Aorta (tissue), 5 donors: ENCODE measurements at regions not wholly inside any gene's neighbourhood (a gene's known extent, or its start where the extent isn't known, plus 50 kb on each side); places are given as distances from the start of the nearest gene placed in this dataset.
"Not testable (repeated sequence)": the region's sequence is repeated elsewhere in the genome, so short reads cannot be mapped to it uniquely, and the experiment has no call there.

Source experiments
- ATAC-seq: fragments of 200-7000 bp; cut with Tn5 transposase; one replicate; pipeline ENCODE4 v1.9.1; 2022; ENCODE audit warnings: moderate library complexity; ENCODE audit not compliant: low FRiP score
- DNase-seq, 2 donors: peaks; one replicate each; pipeline ENCODE4 v3.0.0-alpha.2; 2020
- H3K27ac ChIP-seq, 2 donors: one replicate each; pipeline ENCODE4 v1.5.1; 2013; ENCODE audit warnings: low read length in 2 of 2, mild to moderate bottlenecking in 2 of 2, moderate library complexity in 2 of 2, control low read depth in 1 of 2, inconsistent platforms in 1 of 2, low read depth in 1 of 2
- H3K27me3 ChIP-seq, 2 donors: one replicate each; pipeline ENCODE4 v1.6.1; 2013; ENCODE audit warnings: control low read depth in 1 of 2, low read length in 1 of 2, mild to moderate bottlenecking in 1 of 2, moderate library complexity in 1 of 2; ENCODE audit not compliant: insufficient read depth in 2 of 2, control insufficient read depth in 1 of 2
- H3K36me3 ChIP-seq, 2 donors: one replicate each; pipeline ENCODE4 v1.6.1; 2013; ENCODE audit warnings: control low read depth in 1 of 2, low read length in 1 of 2, mild to moderate bottlenecking in 1 of 2; ENCODE audit not compliant: insufficient read depth in 2 of 2, control insufficient read depth in 1 of 2
- H3K4me1 ChIP-seq, 2 donors: one replicate each; pipeline ENCODE4 v1.6.1; 2013; ENCODE audit warnings: low read length in 2 of 2, control low read depth in 1 of 2, mild to moderate bottlenecking in 1 of 2, moderate library complexity in 1 of 2; ENCODE audit not compliant: insufficient read depth in 2 of 2, control insufficient read depth in 1 of 2
- H3K4me3 ChIP-seq, 2 donors: one replicate each; pipeline ENCODE4 v1.5.1; 2013; ENCODE audit warnings: low read length in 2 of 2, control low read depth in 1 of 2, mild to moderate bottlenecking in 1 of 2
- H3K9me3 ChIP-seq: one replicate; pipeline ENCODE4 v1.6.1; 2013; ENCODE audit warnings: mild to moderate bottlenecking, low read length; ENCODE audit not compliant: control insufficient read depth
- WGBS, 2 donors: extraction: QIAGEN DNeasy Blood & Tissue Kit; methylation state at CpG; one replicate each; pipeline ENCODE4 v1.1.7; 2013; 5-methylcytosine and 5-hydroxymethylcytosine counted together
- intact Hi-C, 2 donors: fragments of 100-400 bp; cut with DNase I; formaldehyde crosslinking; loops; one replicate each; pipeline versions ENCODE4 v1.14.2 to v1.15.0; 2022
- donor health status: healthy with polysubstance abuse.
- donor health status: Bipolar disorder and iron deficiency.
- donor health status: DM: no; HTN: no; CAD: no.
- donor health status: DM: no; HTN: no; CAD: no.
- donor health status: DM: yes; HTN: yes; CAD: no.

DNA sequence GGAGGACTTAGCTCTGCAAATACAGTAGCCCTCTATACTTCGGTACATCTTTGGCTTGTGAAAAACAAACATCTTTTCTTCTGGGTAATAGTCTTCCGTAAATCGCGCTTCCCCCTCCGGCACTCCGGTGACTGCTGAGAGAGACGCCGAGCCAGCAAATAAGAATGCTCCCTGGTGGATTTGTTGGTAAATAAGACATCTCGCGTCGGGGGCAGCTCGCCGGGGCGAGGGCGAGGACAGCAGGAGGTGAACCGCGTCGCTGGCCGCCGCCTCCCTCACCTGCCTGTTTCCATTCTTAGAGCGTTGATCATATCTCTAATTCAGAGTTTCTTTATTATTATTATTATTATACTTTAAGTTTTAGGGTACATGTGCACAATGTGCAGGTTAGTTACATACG is 117.6 kb downstream of the PMAIP1 start:
- H3K27ac ChIP-seq = no peak overlapping the region
- no peak for DNase-seq
- no peak overlapping the region for H3K4me3 ChIP-seq
- no peaks in the 10 kb centered on the region for H3K27me3 ChIP-seq
- no peaks in the 10 kb centered on the region for H3K36me3 ChIP-seq
- WGBS, 2 donors = 96% methylated on average over 21 to 22 of the region's 22 CpGs
- no peaks in the 10 kb centered on the region for H3K4me1 ChIP-seq
- intact Hi-C loops = no loop called here
- no peak for ATAC-seq
- no peaks in the 10 kb centered on the region for H3K9me3 ChIP-seq

DNA sequence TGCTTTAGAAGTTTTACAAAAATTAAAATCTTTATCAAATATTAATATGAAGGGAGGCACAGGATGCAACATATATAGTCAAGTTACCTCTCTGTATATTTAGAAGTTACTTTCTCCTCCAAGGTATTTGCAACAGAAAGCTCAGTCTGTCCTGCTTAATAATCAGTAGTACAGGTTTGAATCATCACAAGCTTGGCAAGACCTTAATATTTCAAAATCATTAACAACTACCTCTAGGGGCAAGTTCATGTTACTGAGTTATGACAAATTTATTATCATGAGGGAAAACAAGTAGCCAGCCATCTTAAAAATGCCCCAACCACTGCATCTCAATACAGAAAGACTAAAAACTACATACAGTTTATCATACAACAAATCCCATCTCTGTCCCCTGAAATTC is 116.0 kb downstream of the PMAIP1 start:
- H3K36me3 ChIP-seq, ATAC-seq, H3K27me3 ChIP-seq, DNase-seq, H3K4me1 ChIP-seq, intact Hi-C loops, H3K9me3 ChIP-seq, H3K4me3 ChIP-seq, H3K27ac ChIP-seq: not testable (repeated sequence)

DNA sequence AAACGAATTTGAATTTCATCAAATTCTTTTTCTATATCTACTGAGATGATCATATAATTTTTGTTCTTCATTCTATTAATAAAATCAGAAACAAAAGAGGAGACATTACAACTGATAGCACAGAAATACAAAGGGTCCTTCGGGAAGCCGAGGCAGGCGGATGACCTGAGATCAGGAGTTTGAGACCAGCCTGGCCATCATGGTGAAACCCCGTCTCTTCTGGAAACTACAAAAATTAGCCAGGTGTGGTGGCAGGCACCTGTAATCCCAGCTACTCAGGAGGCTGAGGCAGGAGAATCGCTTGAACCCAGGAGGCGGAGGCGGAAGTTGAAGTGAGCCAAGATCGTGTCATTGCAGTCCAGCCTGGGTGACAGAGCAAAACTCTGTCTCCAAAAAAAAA is 113.4 kb downstream of the PMAIP1 start:
- H3K4me1 ChIP-seq, H3K4me3 ChIP-seq, DNase-seq, H3K9me3 ChIP-seq, ATAC-seq, intact Hi-C loops, H3K27me3 ChIP-seq, H3K36me3 ChIP-seq, H3K27ac ChIP-seq: not testable (repeated sequence)
- 89 to 92% methylated on average over 9 of the region's 9 CpGs for WGBS, 2 donors

DNA sequence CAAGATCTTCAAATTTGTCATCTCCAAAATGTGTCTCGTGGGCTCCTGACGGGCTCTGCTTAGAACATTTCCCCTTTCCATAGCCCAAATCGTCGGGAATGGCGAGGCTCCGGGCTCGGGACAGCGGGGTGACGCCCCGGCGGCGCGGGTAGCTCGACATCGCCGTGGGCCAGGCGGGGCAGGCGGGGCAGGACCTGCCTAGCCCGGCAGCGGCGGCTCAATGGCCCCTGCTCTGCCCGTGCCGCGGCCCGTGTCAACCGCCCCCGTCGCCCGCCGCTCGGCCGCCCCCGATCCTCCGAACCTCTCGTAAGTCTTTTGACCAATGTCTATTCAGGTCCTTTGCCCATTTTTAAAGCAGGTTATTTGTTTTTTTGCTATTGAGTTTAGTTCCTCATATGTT is 111.2 kb downstream of the PMAIP1 start:
- intact Hi-C loops = no loop called here
- WGBS, 2 donors = 96% methylated on average over 34 to 35 of the region's 35 CpGs

DNA sequence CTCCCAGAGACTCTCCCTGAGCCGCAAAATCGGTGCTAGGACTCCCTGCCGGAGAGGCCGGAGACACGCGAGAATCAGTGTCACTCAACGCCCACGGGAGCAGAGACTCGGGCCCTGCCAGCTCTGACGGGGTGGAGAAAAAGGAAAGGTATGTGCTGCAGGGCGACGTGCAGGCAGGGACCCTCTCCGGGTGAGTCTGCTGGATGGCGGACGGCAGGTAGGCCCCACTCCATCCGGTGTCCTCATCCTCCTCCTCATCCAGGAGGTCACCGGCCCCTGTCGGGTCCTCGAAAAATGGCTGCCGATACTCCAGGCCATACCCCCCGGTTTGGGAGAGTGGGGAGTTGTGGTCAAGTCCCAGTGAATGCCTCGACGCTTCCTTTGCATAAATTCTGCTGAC is 110.7 kb downstream of the PMAIP1 start:
- ATAC-seq = no peak
- no peak overlapping the region for H3K27ac ChIP-seq
- no peaks in the 10 kb centered on the region for H3K4me1 ChIP-seq
- H3K36me3 ChIP-seq = no peaks in the 10 kb centered on the region
- WGBS, 2 donors = 94 to 95% methylated on average over 23 of the region's 23 CpGs
- no peak overlapping the region for H3K4me3 ChIP-seq
- no peak for DNase-seq
- H3K27me3 ChIP-seq = no peaks in the 10 kb centered on the region
- H3K9me3 ChIP-seq = peaks cover 2% of the 10 kb centered on the region
- intact Hi-C loops = no loop called here

More for the DNA sequence above, 111.2 kb downstream of the PMAIP1 start:
- Histone ChIP-seq H3K4me1 (no peaks in the 10 kb centered on the region), H3K27me3 (no peaks in the 10 kb centered on the region), H3K27ac (no peak overlapping the region), H3K9me3 (peaks cover 2% of the 10 kb centered on the region), H3K4me3 (no peak overlapping the region), H3K36me3 (no peaks in the 10 kb centered on the region)
- ATAC-seq = no peak
- no peak for DNase-seq

DNA sequence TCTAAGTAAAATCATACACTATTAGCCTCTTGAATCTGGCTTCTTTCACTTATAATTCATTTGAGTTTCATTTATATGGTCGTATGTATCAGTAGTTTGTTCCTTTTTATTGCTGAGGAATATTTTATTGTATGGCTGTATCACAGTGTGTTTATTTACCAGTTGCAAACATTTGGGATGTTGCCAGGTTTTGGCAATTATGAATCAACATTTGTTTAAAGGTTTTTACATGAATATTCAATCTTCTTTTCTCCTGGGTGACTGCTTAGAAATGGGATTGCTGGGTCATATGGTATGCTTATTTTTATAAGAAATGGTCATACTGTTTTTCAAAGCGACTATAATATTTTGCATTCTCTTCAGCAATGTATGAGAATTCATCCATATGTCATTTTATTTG is 107.9 kb downstream of the PMAIP1 start:
- intact Hi-C loops = no loop called here
- DNase-seq = no peak
- Histone ChIP-seq H3K36me3 (no peaks in the 10 kb centered on the region), H3K27me3 (no peaks in the 10 kb centered on the region), H3K4me3 (no peak overlapping the region), H3K9me3 (peaks cover 2% of the 10 kb centered on the region), H3K4me1 (no peaks in the 10 kb centered on the region), H3K27ac (no peak overlapping the region)
- ATAC-seq = no peak
- 41 to 47% methylated on average over 2 of the region's 2 CpGs for WGBS, 2 donors

DNA sequence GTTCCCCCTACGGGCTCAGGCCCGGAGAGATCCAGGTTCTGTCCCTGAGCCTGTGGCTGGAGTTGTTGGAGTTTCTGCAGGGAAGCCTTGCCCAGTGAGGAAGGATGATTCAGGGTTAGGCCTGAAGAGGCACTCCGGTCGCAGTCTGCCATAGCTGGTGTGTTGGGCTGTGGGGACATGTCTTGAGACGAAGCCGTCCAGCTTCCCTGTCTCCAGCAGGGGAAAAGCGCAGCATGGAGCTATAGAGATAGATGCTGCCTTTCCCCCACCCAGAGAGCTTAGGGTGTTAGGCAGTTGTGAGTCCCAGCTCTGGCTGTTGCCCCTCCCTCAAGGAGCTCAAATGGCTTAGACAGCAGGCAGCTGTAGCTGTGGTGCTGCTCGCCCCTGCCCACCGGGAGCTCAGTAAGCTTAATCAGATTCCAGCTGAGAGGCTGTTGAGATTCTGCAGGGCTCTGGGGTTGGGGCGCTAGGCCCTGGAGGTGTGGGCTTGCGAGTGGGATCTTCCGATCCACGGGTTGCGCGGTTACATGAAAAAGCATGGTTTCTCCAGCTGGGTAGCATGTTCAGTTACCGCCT is 103.9 kb downstream of the PMAIP1 start:
- Histone ChIP-seq H3K27ac (no peak overlapping the region), H3K4me3 (no peak overlapping the region), H3K4me1 (no peaks in the 10 kb centered on the region), H3K36me3 (no peaks in the 10 kb centered on the region), H3K9me3 (no peaks in the 10 kb centered on the region), H3K27me3 (no peaks in the 10 kb centered on the region)
- intact Hi-C loops = no loop called here
- ATAC-seq (no peak), DNase-seq (no peak)
- 90 to 91% methylated on average over 16 of the region's 16 CpGs for WGBS, 2 donors

DNA sequence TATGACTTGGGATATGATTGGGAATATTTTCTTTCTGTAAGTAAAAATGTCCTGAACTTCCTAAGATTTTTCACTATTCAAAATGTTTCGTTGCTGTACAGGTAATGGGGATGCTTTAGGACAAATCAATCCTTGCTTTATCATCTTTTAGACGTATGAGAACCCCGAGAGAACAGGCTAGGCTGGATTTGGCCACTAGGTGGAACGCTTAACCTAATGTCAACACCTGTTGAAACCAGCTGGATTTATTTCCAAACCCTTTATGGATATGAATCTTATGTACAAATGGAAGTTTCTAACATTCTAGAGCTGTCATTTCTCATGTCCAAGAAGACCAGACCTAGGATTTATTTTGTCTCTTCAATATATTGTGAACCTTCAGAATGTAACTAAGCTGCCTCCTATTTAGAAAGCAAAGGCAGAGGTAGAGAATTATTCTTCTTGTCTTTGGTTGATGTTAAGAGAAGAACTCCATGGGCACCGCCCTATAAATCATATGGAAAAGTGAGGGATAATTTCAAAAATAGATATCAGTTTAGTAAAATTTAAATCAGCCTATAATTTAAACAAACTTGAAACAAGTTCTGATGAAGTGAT is 96.7 kb downstream of the PMAIP1 start:
- intact Hi-C loops = no loop called here
- Histone ChIP-seq H3K27ac (no peak overlapping the region), H3K4me1 (no peaks in the 10 kb centered on the region), H3K4me3 (no peak overlapping the region), H3K9me3 (no peaks in the 10 kb centered on the region), H3K36me3 (no peaks in the 10 kb centered on the region), H3K27me3 (no peaks in the 10 kb centered on the region)
- ATAC-seq = no peak
- WGBS, 2 donors = 13 to 14% methylated on average over 5 of the region's 5 CpGs
- no peak for DNase-seq

DNA sequence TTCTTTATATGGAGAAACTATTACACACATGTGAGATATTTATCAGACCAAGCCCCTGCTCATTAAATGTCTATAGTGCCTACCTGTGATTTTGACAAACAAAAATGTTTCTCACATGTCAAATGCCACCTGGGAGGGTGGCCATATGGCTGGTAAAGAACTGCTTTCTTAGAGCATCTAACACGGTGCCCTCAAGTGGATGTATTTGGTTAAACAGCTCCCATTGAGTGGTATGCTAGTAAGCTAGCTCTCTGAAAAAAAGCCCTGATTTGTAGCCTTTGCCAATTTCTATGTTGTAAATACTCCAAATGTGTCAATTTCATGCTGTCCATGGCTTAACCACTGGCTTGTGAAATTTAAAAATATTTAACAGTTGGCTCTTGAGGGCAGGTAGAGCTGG is 94.6 kb downstream of the PMAIP1 start:
- no peaks in the 10 kb centered on the region for H3K27me3 ChIP-seq
- ATAC-seq (no peak), DNase-seq (no peak)
- H3K36me3 ChIP-seq = no peaks in the 10 kb centered on the region
- H3K4me1 ChIP-seq = no peaks in the 10 kb centered on the region
- H3K9me3 ChIP-seq = no peaks in the 10 kb centered on the region
- H3K27ac ChIP-seq = no peak overlapping the region
- 14 to 16% methylated on average over 1 of the region's 1 CpG for WGBS, 2 donors
- intact Hi-C loops = no loop called here
- H3K4me3 ChIP-seq = no peak overlapping the region
